ENCODE measurements at regions not wholly inside any gene's neighbourhood (a gene's known extent, or its start where the extent isn't known, plus 50 kb on each side); places are given as distances from the start of the nearest gene placed in this dataset.
"Not testable (repeated sequence)": the region's sequence is repeated elsewhere in the genome, so short reads cannot be mapped to it uniquely, and the experiment has no call there.

DNA sequence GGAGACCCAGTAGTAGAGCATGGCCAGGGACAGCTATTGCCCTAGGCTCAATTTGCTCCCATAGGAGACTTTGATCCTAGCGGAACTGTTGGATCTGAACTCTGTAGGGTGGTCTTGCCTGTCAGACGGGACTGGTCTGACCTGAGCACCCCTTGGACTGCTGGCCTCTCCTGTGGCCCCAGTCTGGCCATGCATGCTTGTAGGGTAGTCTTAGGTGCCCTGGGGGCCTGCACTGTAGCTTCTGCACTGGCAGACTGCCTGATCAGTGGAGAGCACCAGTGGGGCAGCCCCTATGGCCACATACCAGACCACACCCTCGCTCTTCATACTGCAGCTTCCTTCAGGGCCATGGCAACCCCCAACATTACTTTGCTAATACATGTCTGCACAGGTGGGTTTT is 396.1 kb upstream of the GRAMD2B start:
- Histone ChIP-seq H3K36me3 (no peaks in the 10 kb centered on the region), H3K9me3 (peaks cover 8% of the 10 kb centered on the region), H3K4me3 (ENCODE audit: low read depth, low read length) (no peak overlapping the region), H3K4me1 (peaks cover 18% of the 10 kb centered on the region), H3K27me3 (no peaks in the 10 kb centered on the region)
- DNase-seq: no peak
- TF ChIP-seq, protein P1, sequence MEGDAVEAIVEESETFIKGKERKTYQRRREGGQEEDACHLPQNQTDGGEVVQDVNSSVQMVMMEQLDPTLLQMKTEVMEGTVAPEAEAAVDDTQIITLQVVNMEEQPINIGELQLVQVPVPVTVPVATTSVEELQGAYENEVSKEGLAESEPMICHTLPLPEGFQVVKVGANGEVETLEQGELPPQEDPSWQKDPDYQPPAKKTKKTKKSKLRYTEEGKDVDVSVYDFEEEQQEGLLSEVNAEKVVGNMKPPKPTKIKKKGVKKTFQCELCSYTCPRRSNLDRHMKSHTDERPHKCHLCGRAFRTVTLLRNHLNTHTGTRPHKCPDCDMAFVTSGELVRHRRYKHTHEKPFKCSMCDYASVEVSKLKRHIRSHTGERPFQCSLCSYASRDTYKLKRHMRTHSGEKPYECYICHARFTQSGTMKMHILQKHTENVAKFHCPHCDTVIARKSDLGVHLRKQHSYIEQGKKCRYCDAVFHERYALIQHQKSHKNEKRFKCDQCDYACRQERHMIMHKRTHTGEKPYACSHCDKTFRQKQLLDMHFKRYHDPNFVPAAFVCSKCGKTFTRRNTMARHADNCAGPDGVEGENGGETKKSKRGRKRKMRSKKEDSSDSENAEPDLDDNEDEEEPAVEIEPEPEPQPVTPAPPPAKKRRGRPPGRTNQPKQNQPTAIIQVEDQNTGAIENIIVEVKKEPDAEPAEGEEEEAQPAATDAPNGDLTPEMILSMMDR (IDR thresholded peaks at IDR 0.05; ENCODE audit: low read depth, low read length): no peak

DNA sequence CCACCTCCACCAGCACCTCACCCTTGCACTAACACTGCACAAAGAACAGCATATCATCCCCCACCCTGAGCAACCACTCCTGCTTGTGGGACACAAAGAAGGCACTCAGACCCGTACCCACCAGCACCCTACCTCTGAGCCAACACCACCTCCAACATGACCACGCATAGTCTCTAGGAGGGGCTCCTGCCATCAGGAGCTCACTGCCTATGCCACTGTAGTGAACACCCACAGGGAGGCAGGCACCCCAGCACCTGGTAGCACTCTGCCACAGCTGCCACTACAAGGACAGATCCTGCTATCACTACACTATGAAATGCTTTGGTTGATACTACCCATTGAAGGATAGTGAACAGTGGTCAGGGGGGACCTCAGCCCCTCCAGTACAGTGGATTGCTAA is 395.6 kb upstream of the GRAMD2B start:
- TF ChIP-seq, protein P1 (IDR thresholded peaks at IDR 0.05; ENCODE audit: low read depth, low read length): no peak
- peaks cover 18% of the 10 kb centered on the region for H3K4me1 ChIP-seq

DNA sequence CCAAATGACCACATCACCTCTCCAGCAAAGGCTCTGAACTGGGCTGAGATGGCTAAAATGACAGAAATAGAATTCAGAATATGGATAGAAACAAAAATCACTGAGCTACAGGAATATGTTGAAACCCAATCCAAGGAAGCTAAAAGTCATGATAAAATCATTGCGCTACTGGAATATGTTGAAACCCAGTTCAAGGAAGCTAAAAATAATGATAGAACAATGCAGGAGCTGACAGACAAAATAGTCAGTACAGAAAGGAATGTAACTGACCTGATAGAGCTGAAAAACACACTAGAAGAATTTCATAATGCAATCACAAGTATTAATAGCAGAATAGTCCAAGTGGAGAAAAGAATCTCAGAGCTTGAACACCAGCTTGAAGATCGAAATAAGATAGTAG is 394.9 kb upstream of the GRAMD2B start:
- H3K4me3 ChIP-seq (ENCODE audit: low read depth, low read length): no peak overlapping the region
- DNase-seq: no peak
- H3K4me1 ChIP-seq: peaks cover 18% of the 10 kb centered on the region
- H3K36me3 ChIP-seq: no peaks in the 10 kb centered on the region
- no peaks in the 10 kb centered on the region for H3K27me3 ChIP-seq
- TF ChIP-seq, protein P1 (IDR thresholded peaks at IDR 0.05; ENCODE audit: low read depth, low read length): no peak
- H3K9me3 ChIP-seq: peaks cover 8% of the 10 kb centered on the region

More for the DNA sequence above, 395.6 kb upstream of the GRAMD2B start:
- Histone ChIP-seq H3K4me3 (ENCODE audit: low read depth, low read length) (no peak overlapping the region), H3K36me3 (no peaks in the 10 kb centered on the region), H3K27me3 (no peaks in the 10 kb centered on the region), H3K9me3 (peaks cover 8% of the 10 kb centered on the region)
- no peak for DNase-seq

DNA sequence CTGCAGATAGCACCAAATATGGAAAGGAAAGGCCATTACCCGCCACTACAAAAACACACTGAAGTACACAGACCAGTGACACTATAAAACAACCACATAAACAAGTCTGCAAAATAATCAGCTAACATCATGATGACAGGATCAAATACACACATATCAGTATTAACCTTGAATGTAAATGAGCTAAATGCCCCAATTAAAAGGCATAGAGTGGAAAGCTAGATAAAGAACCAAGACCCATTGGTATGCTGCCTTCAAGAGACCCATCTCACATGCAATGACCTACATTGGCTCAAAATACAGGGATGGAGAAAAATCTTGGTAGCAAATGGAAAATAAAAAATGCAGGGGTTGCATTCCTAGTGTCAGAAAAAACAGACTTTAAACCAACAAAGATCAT is 393.9 kb upstream of the GRAMD2B start:
- H3K27me3 ChIP-seq; H3K9me3 ChIP-seq; H3K36me3 ChIP-seq; DNase-seq; H3K4me3 ChIP-seq (ENCODE audit: low read depth, low read length): not testable (repeated sequence)
- H3K4me1 ChIP-seq: peaks cover 10% of the 10 kb centered on the region

DNA sequence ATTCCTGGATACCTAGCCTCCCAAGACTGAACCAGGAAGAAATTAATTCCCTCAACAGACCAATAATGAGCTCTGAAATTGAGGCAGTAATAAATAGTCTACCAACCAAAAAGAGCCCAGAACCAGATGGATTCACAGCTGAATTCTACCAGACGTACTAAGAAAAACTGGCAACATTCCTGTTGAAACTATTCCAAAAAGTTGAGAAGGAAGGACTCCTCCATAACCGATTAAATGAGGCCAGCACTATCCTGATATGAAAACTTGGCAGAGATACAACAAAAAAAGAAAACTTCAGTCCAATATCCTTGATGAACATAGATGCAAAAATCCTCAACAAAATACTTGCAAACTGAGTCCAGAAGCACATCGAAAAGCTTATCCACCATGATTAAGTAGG is 392.5 kb upstream of the GRAMD2B start:
- Histone ChIP-seq H3K36me3 (no peaks in the 10 kb centered on the region), H3K4me3 (ENCODE audit: low read depth, low read length) (no peak overlapping the region), H3K4me1 (no peaks in the 10 kb centered on the region), H3K9me3 (peaks cover 8% of the 10 kb centered on the region), H3K27me3 (no peaks in the 10 kb centered on the region)
- DNase-seq: no peak
- TF ChIP-seq, protein P1 (IDR thresholded peaks at IDR 0.05; ENCODE audit: low read depth, low read length): no peak

DNA sequence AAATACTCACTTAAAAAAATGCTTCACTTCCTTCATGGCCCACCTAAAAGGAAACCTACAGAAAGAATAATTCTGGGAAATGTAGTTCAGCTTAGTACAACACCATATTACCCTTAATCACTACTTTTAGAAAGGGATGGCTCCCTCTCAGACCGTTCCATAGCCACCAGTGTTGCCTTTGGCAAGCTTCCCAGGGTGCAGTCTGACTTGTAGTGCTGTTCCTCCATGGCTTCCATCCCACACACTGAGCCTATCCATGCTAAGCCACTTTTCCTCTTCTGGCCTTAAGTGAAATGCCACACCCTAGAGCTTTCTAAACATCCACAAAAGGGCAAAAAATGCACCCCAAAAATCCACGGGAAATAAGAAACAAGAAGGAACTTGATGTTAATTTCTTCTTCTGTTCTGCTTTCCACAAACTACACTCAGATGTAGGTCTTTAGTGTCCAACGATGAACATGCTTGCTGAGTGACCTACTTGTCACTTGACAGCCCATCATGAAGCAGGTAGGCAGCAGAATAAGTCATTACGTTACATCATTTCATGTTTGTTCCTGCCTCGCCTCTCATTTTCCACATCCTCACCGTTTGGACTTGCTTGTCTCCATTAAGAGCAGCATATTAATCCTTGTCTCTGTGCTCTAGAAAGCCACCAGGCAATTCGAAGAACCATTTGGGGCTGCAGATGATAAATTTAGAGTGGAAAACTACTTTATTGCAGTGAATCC is 391.1 kb upstream of the GRAMD2B start:
- Histone ChIP-seq H3K9me3 (peaks cover 8% of the 10 kb centered on the region), H3K4me1 (no peaks in the 10 kb centered on the region), H3K27me3 (no peaks in the 10 kb centered on the region), H3K4me3 (ENCODE audit: low read depth, low read length) (no peak overlapping the region), H3K36me3 (no peaks in the 10 kb centered on the region)
- peak; percentile 39 for DNase-seq
- TF ChIP-seq, protein P1 (IDR thresholded peaks at IDR 0.05; ENCODE audit: low read depth, low read length): no peak
